ENCODE measurements at regions not wholly inside any gene's neighbourhood (a gene's known extent, or its start where the extent isn't known, plus 50 kb on each side); places are given as distances from the start of the nearest gene placed in this dataset.
"Not testable (repeated sequence)": the region's sequence is repeated elsewhere in the genome, so short reads cannot be mapped to it uniquely, and the experiment has no call there.

GRCh38 chr3:137820366-137820765 lies 56.3 kb downstream of the SOX14 start:
- no peak overlapping the region for H3K27ac Mint-ChIP-seq
- H3K4me1 Mint-ChIP-seq = no peaks in the 10 kb centered on the region
- no peaks in the 10 kb centered on the region for H3K36me3 Mint-ChIP-seq
- H3K4me3 Mint-ChIP-seq = no peak overlapping the region
- peak; percentile 46 for ATAC-seq
- peaks cover 8% of the 10 kb centered on the region for H3K27me3 Mint-ChIP-seq
- no peaks in the 10 kb centered on the region for H3K9me3 Mint-ChIP-seq

GRCh38 chr3:137835096-137835495 lies 71.0 kb downstream of the SOX14 start:
- Mint-ChIP-seq H3K4me3 (no peak overlapping the region), H3K27ac (no peak overlapping the region), H3K4me1 (no peaks in the 10 kb centered on the region)

GRCh38 chr3:137845194-137845593 lies 81.1 kb downstream of the SOX14 start:
- Mint-ChIP-seq H3K36me3 (no peaks in the 10 kb centered on the region), H3K27me3 (peaks cover 12% of the 10 kb centered on the region), H3K27ac (no peak overlapping the region), H3K4me1 (no peaks in the 10 kb centered on the region), H3K9me3 (no peaks in the 10 kb centered on the region), H3K4me3 (no peak overlapping the region)
- no peak for ATAC-seq

More at GRCh38 chr3:137835096-137835495, 71.0 kb downstream of the SOX14 start:
- no peak for ATAC-seq
- H3K27me3 Mint-ChIP-seq = no peaks in the 10 kb centered on the region
- H3K9me3 Mint-ChIP-seq = peaks cover 10% of the 10 kb centered on the region
- no peaks in the 10 kb centered on the region for H3K36me3 Mint-ChIP-seq

- Mint-ChIP-seq H3K27ac (no peak overlapping the region), H3K36me3 (no peaks in the 10 kb centered on the region), H3K4me3 (no peak overlapping the region), H3K9me3 (no peaks in the 10 kb centered on the region), H3K27me3 (peaks cover 12% of the 10 kb centered on the region), H3K4me1 (no peaks in the 10 kb centered on the region)
- no peak for ATAC-seq
Measured at GRCh38 chr3:137845666-137846065, 81.6 kb downstream of the SOX14 start.

- no peak overlapping the region for H3K4me3 Mint-ChIP-seq
- no peaks in the 10 kb centered on the region for H3K36me3 Mint-ChIP-seq
- no peak for ATAC-seq
Measured at GRCh38 chr3:137852391-137852830, 88.3 kb downstream of the SOX14 start.

GRCh38 chr3:137854533-137855261 lies 90.6 kb downstream of the SOX14 start:
- Mint-ChIP-seq H3K27ac (no peak overlapping the region), H3K27me3 (no peaks in the 10 kb centered on the region), H3K36me3 (no peaks in the 10 kb centered on the region), H3K9me3 (no peaks in the 10 kb centered on the region), H3K4me1 (no peaks in the 10 kb centered on the region), H3K4me3 (no peak overlapping the region)
- no peak for ATAC-seq

More at GRCh38 chr3:137852391-137852830, 88.3 kb downstream of the SOX14 start:
- no peaks in the 10 kb centered on the region for H3K4me1 Mint-ChIP-seq
- H3K27ac Mint-ChIP-seq = no peak overlapping the region
- no peaks in the 10 kb centered on the region for H3K9me3 Mint-ChIP-seq
- no peaks in the 10 kb centered on the region for H3K27me3 Mint-ChIP-seq

GRCh38 chr3:137866001-137866400 lies 101.9 kb downstream of the SOX14 start:
- Mint-ChIP-seq H3K27me3 (no peaks in the 10 kb centered on the region), H3K4me3 (no peak overlapping the region), H3K4me1 (no peaks in the 10 kb centered on the region), H3K27ac (no peak overlapping the region), H3K9me3 (peaks cover 21% of the 10 kb centered on the region), H3K36me3 (peaks cover 3% of the 10 kb centered on the region)
- no peak for ATAC-seq

- Mint-ChIP-seq H3K4me3 (no peak overlapping the region), H3K36me3 (peaks cover 6% of the 10 kb centered on the region), H3K9me3 (peaks cover 28% of the 10 kb centered on the region), H3K27me3 (no peaks in the 10 kb centered on the region), H3K27ac (no peak overlapping the region), H3K4me1 (no peaks in the 10 kb centered on the region)
- ATAC-seq = no peak
Measured at GRCh38 chr3:137866933-137867332, 102.8 kb downstream of the SOX14 start.

GRCh38 chr3:137867611-137868010 lies 103.5 kb downstream of the SOX14 start:
- Mint-ChIP-seq H3K4me1 (no peaks in the 10 kb centered on the region), H3K36me3 (peaks cover 6% of the 10 kb centered on the region), H3K27me3 (no peaks in the 10 kb centered on the region), H3K9me3 (peaks cover 28% of the 10 kb centered on the region), H3K27ac (no peak overlapping the region), H3K4me3 (no peak overlapping the region)
- no peak for ATAC-seq

GRCh38 chr3:137869022-137869421 lies 104.9 kb downstream of the SOX14 start:
- Mint-ChIP-seq H3K27me3 (no peaks in the 10 kb centered on the region), H3K4me3 (no peak overlapping the region), H3K4me1 (no peaks in the 10 kb centered on the region), H3K27ac (no peak overlapping the region), H3K9me3 (peaks cover 31% of the 10 kb centered on the region), H3K36me3 (peaks cover 6% of the 10 kb centered on the region)
- no peak for ATAC-seq

- H3K4me3 Mint-ChIP-seq, H3K27me3 Mint-ChIP-seq, ATAC-seq, H3K36me3 Mint-ChIP-seq, H3K27ac Mint-ChIP-seq, H3K4me1 Mint-ChIP-seq: not testable (repeated sequence)
- peaks cover 37% of the 10 kb centered on the region for H3K9me3 Mint-ChIP-seq
Measured at GRCh38 chr3:137872589-137872988, 108.5 kb downstream of the SOX14 start.

GRCh38 chr3:137896842-137897241 lies 113.1 kb upstream of the CLDN18 start:
- not testable (repeated sequence) for H3K4me1 Mint-ChIP-seq

GRCh38 chr3:137906985-137907649 lies 102.8 kb upstream of the CLDN18 start:
- Mint-ChIP-seq H3K36me3 (no peaks in the 10 kb centered on the region), H3K4me1 (no peaks in the 10 kb centered on the region), H3K9me3 (peaks cover 17% of the 10 kb centered on the region), H3K27me3 (no peaks in the 10 kb centered on the region), H3K4me3 (no peak overlapping the region), H3K27ac (no peak overlapping the region)
- no peak for ATAC-seq

More at GRCh38 chr3:137896842-137897241, 113.1 kb upstream of the CLDN18 start:
- H3K27me3 Mint-ChIP-seq = peaks cover 18% of the 10 kb centered on the region
- not testable (repeated sequence) for H3K27ac Mint-ChIP-seq, H3K9me3 Mint-ChIP-seq, H3K4me3 Mint-ChIP-seq, H3K36me3 Mint-ChIP-seq, ATAC-seq

- Mint-ChIP-seq H3K4me3 (no peak overlapping the region), H3K36me3 (no peaks in the 10 kb centered on the region), H3K9me3 (peaks cover 3% of the 10 kb centered on the region), H3K4me1 (no peaks in the 10 kb centered on the region), H3K27ac (no peak overlapping the region), H3K27me3 (peaks cover 4% of the 10 kb centered on the region)
- no peak for ATAC-seq
Measured at GRCh38 chr3:137924628-137925027, 85.3 kb upstream of the CLDN18 start.

- no peak for ATAC-seq
- peaks cover 5% of the 10 kb centered on the region for H3K9me3 Mint-ChIP-seq
- no peak overlapping the region for H3K4me3 Mint-ChIP-seq
- H3K27ac Mint-ChIP-seq = no peak overlapping the region
- no peaks in the 10 kb centered on the region for H3K27me3 Mint-ChIP-seq
- no peaks in the 10 kb centered on the region for H3K36me3 Mint-ChIP-seq
- H3K4me1 Mint-ChIP-seq = no peaks in the 10 kb centered on the region
Measured at GRCh38 chr3:137925080-137925479, 84.9 kb upstream of the CLDN18 start.

- no peak for ATAC-seq
- Mint-ChIP-seq H3K36me3 (no peaks in the 10 kb centered on the region), H3K27me3 (no peaks in the 10 kb centered on the region), H3K4me1 (no peaks in the 10 kb centered on the region), H3K4me3 (no peak overlapping the region), H3K9me3 (peaks cover 7% of the 10 kb centered on the region), H3K27ac (no peak overlapping the region)
Measured at GRCh38 chr3:137926991-137927390, 83.0 kb upstream of the CLDN18 start.
